SK-N-SH treated with all-trans-retinoic acid at 6 μM for 48 hours (cell line): ENCODE measurements at regions not wholly inside any gene's neighbourhood (a gene's known extent, or its start where the extent isn't known, plus 50 kb on each side); places are given as distances from the start of the nearest gene placed in this dataset.

Experiments used
- ARNTL ChIP-seq: fragments of 450-650 bp; formaldehyde crosslinking; IDR thresholded peaks from 2 replicates; pipeline ENCODE4 v1.5.0; 2020; ENCODE audit warnings: low read depth, mild to moderate bottlenecking, moderate library complexity, borderline replicate concordance
- CREB5 ChIP-seq: fragments of 250-450 bp; sonication (Bioruptor Pico); IDR thresholded peaks from 2 replicates; pipeline ENCODE4 v1.5.1; 2020; ENCODE audit warnings: low read depth, mild to moderate bottlenecking, moderate library complexity
- CSDC2 ChIP-seq: fragments of 250-450 bp; sonication (Bioruptor Pico); IDR thresholded peaks from 2 replicates; pipeline ENCODE4 v1.5.0; 2020; ENCODE audit warnings: mild to moderate bottlenecking, moderate library complexity
- CSRNP3 ChIP-seq: fragments of 250-450 bp; sonication (Bioruptor Pico); IDR thresholded peaks from 2 replicates; pipeline ENCODE4 v1.5.1; 2021; ENCODE audit warnings: mild to moderate bottlenecking, moderate library complexity
- ESRRG ChIP-seq: fragments of 250-450 bp; sonication (Bioruptor Pico); IDR thresholded peaks from 2 replicates; pipeline ENCODE4 v1.6.1; 2021; ENCODE audit warnings: mild to moderate bottlenecking
- GLIS3 ChIP-seq: fragments of 250-450 bp; sonication (Bioruptor Pico); IDR thresholded peaks from 2 replicates; pipeline ENCODE4 v1.5.0; 2020; ENCODE audit warnings: mild to moderate bottlenecking, moderate library complexity
- PATZ1 ChIP-seq: fragments of 250-450 bp; sonication (Bioruptor Pico); IDR thresholded peaks from 2 replicates; pipeline ENCODE4 v1.8.0; 2020; ENCODE audit warnings: mild to moderate bottlenecking, moderate library complexity, borderline replicate concordance
- POU6F1 ChIP-seq: fragments of 250-450 bp; sonication (Bioruptor Pico); IDR thresholded peaks from 2 replicates; pipeline ENCODE4 v1.8.0; 2021; ENCODE audit warnings: low read depth, mild to moderate bottlenecking, moderate library complexity, borderline replicate concordance
- RARB ChIP-seq: fragments of 250-450 bp; sonication (Bioruptor Pico); IDR thresholded peaks from 2 replicates; pipeline ENCODE4 v1.8.0; 2021; ENCODE audit warnings: mild to moderate bottlenecking, moderate library complexity
- SNAI2 ChIP-seq: fragments of 250-450 bp; sonication (Bioruptor Pico); IDR thresholded peaks from 2 replicates; pipeline ENCODE4 v1.5.0; 2020; ENCODE audit warnings: mild to moderate bottlenecking, moderate library complexity
- ZC3H10 ChIP-seq: fragments of 250-450 bp; sonication (Bioruptor Pico); IDR thresholded peaks from 2 replicates; pipeline ENCODE4 v1.5.1; 2021; ENCODE audit warnings: mild to moderate bottlenecking, moderate library complexity
- ZFP3 ChIP-seq: fragments of 250-450 bp; sonication (Bioruptor Pico); IDR thresholded peaks from 2 replicates; pipeline ENCODE4 v1.5.0; 2020; ENCODE audit warnings: mild to moderate bottlenecking, moderate library complexity
- ZNF565 ChIP-seq: fragments of 450-650 bp; formaldehyde crosslinking; conservative IDR thresholded peaks from 2 replicates; pipeline ENCODE4 v1.5.0; 2020; ENCODE audit warnings: low read depth, mild to moderate bottlenecking, moderate library complexity

- no peak for TF ChIP-seq ESRRG (CRISPR knock-in tag)
- no peak for TF ChIP-seq ZFP3 (CRISPR knock-in tag)
- no peak for TF ChIP-seq ARNTL
- no peak for TF ChIP-seq PATZ1 (CRISPR knock-in tag)
- no peak for TF ChIP-seq POU6F1 (CRISPR knock-in tag)
- no peak for TF ChIP-seq CSDC2 (CRISPR knock-in tag)
- TF ChIP-seq CSRNP3 (CRISPR knock-in tag), result no peak
- TF ChIP-seq SNAI2 (CRISPR knock-in tag), result no peak
- no peak for TF ChIP-seq RARB (CRISPR knock-in tag)
- TF ChIP-seq ZC3H10 (CRISPR knock-in tag), result no peak
- no peak for TF ChIP-seq ZNF565 (CRISPR knock-in tag)
- no peak for TF ChIP-seq CREB5 (CRISPR knock-in tag)
- no peak for TF ChIP-seq GLIS3 (CRISPR knock-in tag)
Observed at GRCh38 chr10:53430974-53431373, 658.4 kb upstream of the MBL2 start.
